ENCODE measurements at regions not wholly inside any gene's neighbourhood (a gene's known extent, or its start where the extent isn't known, plus 50 kb on each side); places are given as distances from the start of the nearest gene placed in this dataset.

- no peak for FAIRE-seq
These were observed 272.3 kb downstream of the TENT5A start for GRCh38 chr6:81480139-81480538.

GRCh38 chr6:81476881-81477280 lies 275.6 kb downstream of the TENT5A start:
- CTCF ChIA-PET, result no interaction called here
- Histone ChIP-seq H3K4me1 (no peaks in the 10 kb centered on the region), H3K4me3 (no peak overlapping the region), H3K27ac (no peak overlapping the region), H3K9me3 (no peaks in the 10 kb centered on the region), H3K4me2 (no peak overlapping the region)
- no peak for DNase-seq (ENCODE audit: low read depth in 1 of 2, low spot score in 1 of 2)
- ATAC-seq, result no peak
- POLR2A ChIA-PET, result no interaction called here
- no peak for FAIRE-seq
- TF ChIP-seq RAD21 (conservative IDR thresholded peaks at IDR 0.05 in 1 of 2, IDR thresholded peaks at IDR 0.05 in 1 of 2) (no peak), RNF2 (IDR thresholded peaks at IDR 0.05; ENCODE audit: borderline replicate concordance, low read depth) (no peak), HDAC2 (IDR thresholded peaks at IDR 0.05) (no peak), KDM1A (IDR thresholded peaks at IDR 0.05; ENCODE audit: low read depth) (no peak), HOXB5 (CRISPR knock-in tag; IDR thresholded peaks at IDR 0.05) (no peak), CEBPB (IDR thresholded peaks at IDR 0.05) (no peak), NPAS2 (CRISPR knock-in tag; IDR thresholded peaks at IDR 0.05; ENCODE audit: borderline replicate concordance) (no peak), CBX2 (IDR thresholded peaks at IDR 0.05; ENCODE audit: borderline replicate concordance, low read depth) (no peak), HOXA7 (CRISPR knock-in tag; IDR thresholded peaks at IDR 0.05) (no peak), ESRRA (IDR thresholded peaks at IDR 0.05; ENCODE audit: borderline replicate concordance, low read length) (no peak), NR3C1 (IDR thresholded peaks at IDR 0.05) (no peak)
- TF ChIP-seq, protein P1, sequence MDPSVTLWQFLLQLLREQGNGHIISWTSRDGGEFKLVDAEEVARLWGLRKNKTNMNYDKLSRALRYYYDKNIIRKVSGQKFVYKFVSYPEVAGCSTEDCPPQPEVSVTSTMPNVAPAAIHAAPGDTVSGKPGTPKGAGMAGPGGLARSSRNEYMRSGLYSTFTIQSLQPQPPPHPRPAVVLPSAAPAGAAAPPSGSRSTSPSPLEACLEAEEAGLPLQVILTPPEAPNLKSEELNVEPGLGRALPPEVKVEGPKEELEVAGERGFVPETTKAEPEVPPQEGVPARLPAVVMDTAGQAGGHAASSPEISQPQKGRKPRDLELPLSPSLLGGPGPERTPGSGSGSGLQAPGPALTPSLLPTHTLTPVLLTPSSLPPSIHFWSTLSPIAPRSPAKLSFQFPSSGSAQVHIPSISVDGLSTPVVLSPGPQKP (IDR thresholded peaks at IDR 0.05; ENCODE audit: low read depth, low read length), result no peak
- TF ChIP-seq, protein P2, sequence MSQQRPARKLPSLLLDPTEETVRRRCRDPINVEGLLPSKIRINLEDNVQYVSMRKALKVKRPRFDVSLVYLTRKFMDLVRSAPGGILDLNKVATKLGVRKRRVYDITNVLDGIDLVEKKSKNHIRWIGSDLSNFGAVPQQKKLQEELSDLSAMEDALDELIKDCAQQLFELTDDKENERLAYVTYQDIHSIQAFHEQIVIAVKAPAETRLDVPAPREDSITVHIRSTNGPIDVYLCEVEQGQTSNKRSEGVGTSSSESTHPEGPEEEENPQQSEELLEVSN (IDR thresholded peaks at IDR 0.05; ENCODE audit: borderline replicate concordance, low read depth), result no peak
- TF ChIP-seq, protein P3, sequence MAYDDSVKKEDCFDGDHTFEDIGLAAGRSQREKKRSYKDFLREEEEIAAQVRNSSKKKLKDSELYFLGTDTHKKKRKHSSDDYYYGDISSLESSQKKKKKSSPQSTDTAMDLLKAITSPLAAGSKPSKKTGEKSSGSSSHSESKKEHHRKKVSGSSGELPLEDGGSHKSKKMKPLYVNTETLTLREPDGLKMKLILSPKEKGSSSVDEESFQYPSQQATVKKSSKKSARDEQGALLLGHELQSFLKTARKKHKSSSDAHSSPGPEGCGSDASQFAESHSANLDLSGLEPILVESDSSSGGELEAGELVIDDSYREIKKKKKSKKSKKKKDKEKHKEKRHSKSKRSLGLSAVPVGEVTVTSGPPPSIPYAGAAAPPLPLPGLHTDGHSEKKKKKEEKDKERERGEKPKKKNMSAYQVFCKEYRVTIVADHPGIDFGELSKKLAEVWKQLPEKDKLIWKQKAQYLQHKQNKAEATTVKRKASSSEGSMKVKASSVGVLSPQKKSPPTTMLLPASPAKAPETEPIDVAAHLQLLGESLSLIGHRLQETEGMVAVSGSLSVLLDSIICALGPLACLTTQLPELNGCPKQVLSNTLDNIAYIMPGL (CRISPR knock-in tag; IDR thresholded peaks at IDR 0.05; ENCODE audit: borderline replicate concordance), result no peak
- TF ChIP-seq, protein P4, sequence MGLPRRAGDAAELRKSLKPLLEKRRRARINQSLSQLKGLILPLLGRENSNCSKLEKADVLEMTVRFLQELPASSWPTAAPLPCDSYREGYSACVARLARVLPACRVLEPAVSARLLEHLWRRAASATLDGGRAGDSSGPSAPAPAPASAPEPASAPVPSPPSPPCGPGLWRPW (IDR thresholded peaks at IDR 0.05), result no peak

More at GRCh38 chr6:81480139-81480538, 272.3 kb downstream of the TENT5A start:
- DNase-seq (ENCODE audit: low read depth in 1 of 2, low spot score in 1 of 2), result no peak
- Histone ChIP-seq H3K27ac (no peak overlapping the region), H3K9me3 (no peaks in the 10 kb centered on the region), H3K4me1 (no peaks in the 10 kb centered on the region), H3K4me3 (no peak overlapping the region), H3K4me2 (no peak overlapping the region)
- ATAC-seq, result no peak
- TF ChIP-seq RCOR1 (IDR thresholded peaks at IDR 0.05; ENCODE audit: low read depth, low read length) (no peak), EHMT2 (IDR thresholded peaks at IDR 0.05; ENCODE audit: low read depth) (no peak), TP53 (CRISPR knock-in tag; IDR thresholded peaks at IDR 0.05) (no peak), HOXB5 (CRISPR knock-in tag; IDR thresholded peaks at IDR 0.05) (no peak), CEBPB (IDR thresholded peaks at IDR 0.05) (no peak), EHF (CRISPR knock-in tag; IDR thresholded peaks at IDR 0.05) (no peak), HEYL (CRISPR knock-in tag; IDR thresholded peaks at IDR 0.05) (no peak), CTCF (IDR thresholded peaks at IDR 0.05) (no peak), KDM1A (IDR thresholded peaks at IDR 0.05; ENCODE audit: low read depth) (no peak), TFCP2L1 (CRISPR knock-in tag; IDR thresholded peaks at IDR 0.05) (no peak), CBX2 (IDR thresholded peaks at IDR 0.05; ENCODE audit: borderline replicate concordance, low read depth) (no peak), ESRRA (IDR thresholded peaks at IDR 0.05; ENCODE audit: borderline replicate concordance, low read length) (no peak), SREBF2 (IDR thresholded peaks at IDR 0.05) (no peak)
- CTCF ChIA-PET, result no interaction called here
- POLR2A ChIA-PET, result no interaction called here
